ENCODE measurements at regions not wholly inside any gene's neighbourhood (a gene's known extent, or its start where the extent isn't known, plus 50 kb on each side); places are given as distances from the start of the nearest gene placed in this dataset.

GRCh38 chr5:121138495-121138907, 674.4 kb downstream of the PRR16 start:
- TF ChIP-seq CTCF (IDR thresholded peaks at IDR 0.05): no peak
- no peak for TF ChIP-seq EZH2 (IDR thresholded peaks at IDR 0.05)

Measured in neural progenitor cell (in vitro differentiated cells).